Astrocyte of the spinal cord (primary cell): ENCODE measurements at regions not wholly inside any gene's neighbourhood (a gene's known extent, or its start where the extent isn't known, plus 50 kb on each side); places are given as distances from the start of the nearest gene placed in this dataset.

Experiments
- DNase-seq: peaks from one replicate; pipeline ENCODE4 v3.0.0; 2011; ENCODE audit warnings: low read depth, low spot score
- H3K4me3 ChIP-seq: 2 replicates; pipeline ENCODE4 v1.5.1; 2011; ENCODE audit warnings: low read depth, mild to moderate bottlenecking, low read length, moderate library complexity
- in situ Hi-C: cut with HindIII; loops from 2 replicates; pipeline ENCODE4 v1.10.0; 2017; ENCODE audit warnings: low sequenced_read_pairs
- TF ChIP-seq, protein P1 (sequence below): IDR thresholded peaks from 2 replicates; pipeline ENCODE4 v1.5.1; 2012; ENCODE audit warnings: low read depth, mild to moderate bottlenecking, low read length, inconsistent platforms

DNA sequence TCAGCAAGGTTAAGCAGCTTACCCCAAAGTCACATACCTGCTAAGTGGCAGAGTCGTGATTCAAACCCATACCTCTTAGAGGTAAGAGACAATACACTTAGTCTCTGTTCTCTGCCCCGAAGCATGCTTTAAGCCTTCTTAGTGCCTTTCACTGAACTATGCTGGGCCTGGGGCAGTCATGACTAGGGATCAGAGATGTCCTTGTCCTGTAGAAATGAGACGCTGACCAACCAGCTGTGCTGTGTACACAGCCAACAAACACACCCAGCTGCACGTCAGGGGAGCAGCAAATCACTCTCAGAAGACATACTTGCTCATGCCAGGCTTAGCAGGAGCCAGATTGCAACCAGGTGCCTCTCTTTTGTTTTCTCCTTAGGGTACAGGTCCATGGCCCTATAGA is 255.7 kb downstream of the BUD13 start:
- in situ Hi-C loops: no loop called here
- no peak overlapping the region for H3K4me3 ChIP-seq
- no peak for DNase-seq
- TF ChIP-seq, protein P1, sequence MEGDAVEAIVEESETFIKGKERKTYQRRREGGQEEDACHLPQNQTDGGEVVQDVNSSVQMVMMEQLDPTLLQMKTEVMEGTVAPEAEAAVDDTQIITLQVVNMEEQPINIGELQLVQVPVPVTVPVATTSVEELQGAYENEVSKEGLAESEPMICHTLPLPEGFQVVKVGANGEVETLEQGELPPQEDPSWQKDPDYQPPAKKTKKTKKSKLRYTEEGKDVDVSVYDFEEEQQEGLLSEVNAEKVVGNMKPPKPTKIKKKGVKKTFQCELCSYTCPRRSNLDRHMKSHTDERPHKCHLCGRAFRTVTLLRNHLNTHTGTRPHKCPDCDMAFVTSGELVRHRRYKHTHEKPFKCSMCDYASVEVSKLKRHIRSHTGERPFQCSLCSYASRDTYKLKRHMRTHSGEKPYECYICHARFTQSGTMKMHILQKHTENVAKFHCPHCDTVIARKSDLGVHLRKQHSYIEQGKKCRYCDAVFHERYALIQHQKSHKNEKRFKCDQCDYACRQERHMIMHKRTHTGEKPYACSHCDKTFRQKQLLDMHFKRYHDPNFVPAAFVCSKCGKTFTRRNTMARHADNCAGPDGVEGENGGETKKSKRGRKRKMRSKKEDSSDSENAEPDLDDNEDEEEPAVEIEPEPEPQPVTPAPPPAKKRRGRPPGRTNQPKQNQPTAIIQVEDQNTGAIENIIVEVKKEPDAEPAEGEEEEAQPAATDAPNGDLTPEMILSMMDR: no peak

DNA sequence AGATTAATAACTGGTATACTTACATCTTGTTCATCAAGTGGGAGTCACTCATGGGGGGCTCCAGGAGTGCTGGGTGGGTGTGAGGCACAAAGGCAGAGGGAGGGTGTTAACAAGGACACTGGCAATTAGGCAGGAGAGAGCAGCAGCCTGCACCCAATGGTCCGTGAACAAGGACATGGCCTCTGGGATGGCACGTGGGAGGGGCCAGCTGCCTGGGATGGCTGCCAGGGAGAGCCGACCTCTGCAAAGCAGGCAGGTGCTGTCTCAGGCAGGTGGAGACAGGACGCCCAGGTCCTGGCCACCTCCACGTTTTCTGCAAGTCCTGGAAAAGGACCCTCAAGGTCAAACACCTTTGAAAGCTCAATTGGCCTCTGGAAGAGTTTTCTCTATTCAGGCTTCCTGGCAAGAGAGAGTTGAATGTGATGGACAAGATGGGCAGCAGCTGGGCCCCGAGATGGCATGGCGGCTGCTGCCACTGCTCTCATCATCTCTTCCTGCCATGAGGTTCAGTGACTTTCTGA is 257.1 kb downstream of the BUD13 start:
- H3K4me3 ChIP-seq: no peak overlapping the region
- in situ Hi-C loops: no loop called here
- DNase-seq: no peak
- TF ChIP-seq, protein P1: no peak

DNA sequence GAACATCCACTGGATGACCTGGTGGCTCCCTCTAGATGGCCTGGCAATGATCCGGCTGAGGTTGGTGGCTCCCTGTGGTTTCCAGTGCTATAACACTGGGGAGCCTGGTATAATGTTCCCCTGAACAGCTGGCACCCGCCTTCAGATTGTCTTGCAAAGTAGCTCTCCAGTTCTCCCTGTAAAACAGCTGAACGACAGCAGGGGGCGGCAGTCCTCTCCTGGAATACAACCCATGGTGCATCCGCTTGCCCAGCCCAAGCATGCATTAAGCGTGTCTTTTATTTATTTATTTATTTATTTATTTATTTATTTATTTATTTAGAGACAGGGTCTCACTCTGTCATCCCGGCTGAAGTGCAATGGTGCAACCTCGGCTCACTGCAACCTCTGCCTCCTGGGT is 258.9 kb downstream of the BUD13 start:
- H3K4me3 ChIP-seq: no peak overlapping the region
- in situ Hi-C loops: no loop called here
- DNase-seq: peak; percentile 15
- TF ChIP-seq, protein P1: no peak

DNA sequence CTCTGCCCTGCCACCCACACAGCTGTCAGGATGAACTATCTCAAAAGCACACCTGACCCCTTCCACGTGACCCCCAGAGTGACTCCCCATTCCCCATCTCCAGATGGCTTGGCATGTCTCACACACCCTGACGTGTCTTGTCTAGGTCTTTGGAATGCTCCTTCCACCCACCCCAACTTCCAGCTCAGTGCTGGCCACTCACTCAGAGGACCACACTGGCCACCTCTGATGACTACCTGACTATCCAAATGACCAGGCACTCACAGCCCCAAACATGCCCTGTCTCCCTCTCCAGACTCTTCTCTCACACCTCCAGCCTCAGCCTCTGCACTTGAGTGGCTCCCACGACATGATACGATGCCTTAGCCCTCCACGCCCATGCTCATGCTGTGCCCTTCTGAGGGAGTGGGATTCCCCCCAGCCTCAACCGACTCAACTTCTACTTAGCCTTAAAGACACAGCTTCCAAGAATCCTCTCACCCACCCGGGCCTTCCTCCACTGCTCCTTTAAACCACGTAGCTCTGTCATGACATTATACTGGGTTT is 259.4 kb downstream of the BUD13 start:
- in situ Hi-C loops: no loop called here
- TF ChIP-seq, protein P1: no peak
- DNase-seq: no peak
- H3K4me3 ChIP-seq: no peak overlapping the region

DNA sequence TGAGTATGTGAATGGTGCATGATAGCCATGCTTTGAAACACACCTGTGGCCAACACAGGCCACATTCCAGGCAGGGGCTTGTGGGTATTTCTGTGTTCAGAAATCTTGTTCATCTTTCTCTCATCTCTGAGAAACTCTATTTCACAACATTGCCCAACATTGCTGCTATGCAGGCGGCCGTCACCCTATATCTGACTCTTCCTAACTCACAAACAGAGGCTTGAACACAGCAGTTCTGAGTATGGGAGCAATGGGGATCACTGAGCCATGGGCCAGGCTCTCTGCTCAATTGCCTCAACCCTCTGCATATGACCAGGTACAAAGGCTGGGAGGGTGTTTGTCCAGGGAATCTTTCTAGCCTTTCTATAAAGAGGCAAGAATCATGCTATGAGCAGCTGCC is 259.9 kb downstream of the BUD13 start:
- no peak for DNase-seq
- TF ChIP-seq, protein P1: no peak

GRCh38 chr11:116511684-116512083 is 261.1 kb downstream of the BUD13 start:
- no peak overlapping the region for H3K4me3 ChIP-seq
- DNase-seq: no peak
- TF ChIP-seq, protein P1: no peak
- in situ Hi-C loops: no loop called here

More for the DNA sequence above, 259.9 kb downstream of the BUD13 start:
- in situ Hi-C loops: no loop called here
- no peak overlapping the region for H3K4me3 ChIP-seq
